Sigmoid colon (tissue), 4 donors: ENCODE measurements at regions not wholly inside any gene's neighbourhood (a gene's known extent, or its start where the extent isn't known, plus 50 kb on each side); places are given as distances from the start of the nearest gene placed in this dataset.

ENCODE experiments used
- CTCF ChIP-seq, 4 experiments: fragments of 450-650 bp in 3 of 4; fragments of 200-600 bp in 1 of 4; IDR thresholded peaks; one replicate each; pipeline ENCODE4 v1.5.1; 2016 to 2019; ENCODE audit warnings: antibody characterized with exemption in 4 of 4, mild to moderate bottlenecking in 3 of 4, moderate library complexity in 2 of 4
- EP300 ChIP-seq, 4 donors: sonication (generic); formaldehyde crosslinking; IDR thresholded peaks; one replicate each; pipeline ENCODE4 v1.6.1; 2017; ENCODE audit warnings: antibody characterized with exemption in 4 of 4
- POLR2A ChIP-seq, 2 donors: fragments of 450-650 bp; IDR thresholded peaks; one replicate each; pipeline ENCODE4 v1.6.1; 2016; ENCODE audit warnings: antibody characterized with exemption in 2 of 2, mild to moderate bottlenecking in 2 of 2, moderate library complexity in 2 of 2

DNA sequence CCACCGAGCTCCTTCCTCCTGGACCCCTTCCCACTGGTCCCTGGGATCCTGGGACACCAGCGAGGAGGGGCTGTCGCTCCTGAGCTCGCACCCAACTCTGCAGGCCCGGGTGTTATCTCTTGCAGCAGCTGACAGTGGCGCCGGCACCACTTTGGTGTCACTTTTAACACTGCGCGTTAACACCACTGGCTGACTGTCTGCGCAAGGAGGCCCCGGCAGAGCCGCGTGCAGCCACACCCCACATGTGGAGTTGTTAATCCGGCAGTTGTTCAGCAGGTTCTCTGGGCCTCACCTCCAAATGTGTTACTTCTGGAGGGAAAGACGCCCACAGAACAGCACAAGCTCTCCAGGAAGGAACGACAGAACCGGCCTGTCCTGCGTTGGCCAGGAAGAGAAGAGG, 155.0 kb upstream of the GLI2 start:
- TF ChIP-seq EP300 (IDR thresholded peaks at IDR 0.05), result no peak
- no peak for TF ChIP-seq CTCF (IDR thresholded peaks at IDR 0.05)
- TF ChIP-seq POLR2A (IDR thresholded peaks at IDR 0.05), result no peak
